A673 (cell line): ENCODE measurements at regions not wholly inside any gene's neighbourhood (a gene's known extent, or its start where the extent isn't known, plus 50 kb on each side); places are given as distances from the start of the nearest gene placed in this dataset.

Source experiments
- BruUV-seq: library from RNA; stranded (reverse); fragments of 400-500 nt; replicated peaks from 2 replicates; lab custom pipeline; 2021; lab: Mats Ljungman, UMichigan
- CTCF ChIA-PET: fragments of 300-600 bp; sonication (Branson Sonifier 250); formaldehyde crosslinking; loops from one replicate; lab custom pipeline; 2022; ENCODE audit warnings: antibody characterized with exemption; lab: Charles Lee
- POLR2A ChIA-PET: fragments of 300-600 bp; sonication (Branson Sonifier 250); formaldehyde crosslinking; loops from one replicate; lab custom pipeline; 2022; ENCODE audit warnings: antibody characterized with exemption; ENCODE audit not compliant: low non-redundant PET; lab: Charles Lee
- DNase-seq: peaks from one replicate; pipeline ENCODE4 v3.0.0-alpha.2; 2015; ENCODE audit warnings: low spot score
- H3K27ac ChIP-seq: fragments of 200-600 bp; sonication (generic); 2 replicates; pipeline ENCODE4 v1.5.1; 2016; ENCODE audit warnings: mixed run types, low read depth, mild to moderate bottlenecking, mixed read lengths, antibody characterized with exemption, low read length; ENCODE audit not compliant: poor library complexity, severe bottlenecking
- H3K27me3 ChIP-seq: fragments of 200-600 bp; sonication (generic); replicated peaks from 2 replicates; pipeline ENCODE4 v1.6.1; 2017; ENCODE audit warnings: mixed run types, low read depth, mild to moderate bottlenecking, mixed read lengths, antibody characterized with exemption, low read length; ENCODE audit not compliant: insufficient read depth, poor library complexity
- H3K36me3 ChIP-seq: fragments of 200-600 bp; sonication (generic); 2 replicates; pipeline ENCODE4 v1.6.1; 2016; ENCODE audit warnings: mixed run types, mild to moderate bottlenecking, mixed read lengths, antibody characterized with exemption, low read length; ENCODE audit not compliant: insufficient read depth, poor library complexity, severe bottlenecking
- H3K4me1 ChIP-seq: fragments of 200-600 bp; sonication (generic); 2 replicates; pipeline ENCODE4 v1.6.1; 2017; ENCODE audit warnings: mixed run types, mild to moderate bottlenecking, mixed read lengths, antibody characterized with exemption, low read length; ENCODE audit not compliant: insufficient read depth, poor library complexity, severe bottlenecking
- H3K4me3 ChIP-seq: fragments of 200-600 bp; sonication (generic); 2 replicates; pipeline ENCODE4 v1.5.1; 2016; ENCODE audit warnings: low read depth, mixed run types, mild to moderate bottlenecking, mixed read lengths, low read length; ENCODE audit not compliant: poor library complexity, severe bottlenecking
- H3K9me3 ChIP-seq: fragments of 200-600 bp; sonication (generic); 2 replicates; pipeline ENCODE4 v1.6.1; 2016; ENCODE audit warnings: mixed run types, low read depth, mild to moderate bottlenecking, mixed read lengths, antibody characterized with exemption, low read length; ENCODE audit not compliant: poor library complexity, severe bottlenecking
- EZH2 ChIP-seq: fragments of 200-600 bp; sonication (generic); IDR thresholded peaks from 2 replicates; pipeline ENCODE4 v1.6.1; 2017; ENCODE audit warnings: borderline replicate concordance, low read depth, mild to moderate bottlenecking, mixed read lengths, antibody characterized with exemption, low read length; ENCODE audit not compliant: poor library complexity, severe bottlenecking
- intact Hi-C: fragments of 100-400 bp; cut with micrococcal nuclease; formaldehyde crosslinking; loops from one replicate; pipeline ENCODE4 v1.10.0; 2022; ENCODE audit not compliant: unreplicated experiment
- TF ChIP-seq, protein P1 (sequence below): fragments of 300-800, 200-600 bp; sonication (generic); conservative IDR thresholded peaks from 2 replicates; pipeline ENCODE4 v1.5.1; 2017; ENCODE audit warnings: low read depth, mild to moderate bottlenecking, antibody characterized with exemption, low read length, moderate library complexity, mixed read lengths

DNA sequence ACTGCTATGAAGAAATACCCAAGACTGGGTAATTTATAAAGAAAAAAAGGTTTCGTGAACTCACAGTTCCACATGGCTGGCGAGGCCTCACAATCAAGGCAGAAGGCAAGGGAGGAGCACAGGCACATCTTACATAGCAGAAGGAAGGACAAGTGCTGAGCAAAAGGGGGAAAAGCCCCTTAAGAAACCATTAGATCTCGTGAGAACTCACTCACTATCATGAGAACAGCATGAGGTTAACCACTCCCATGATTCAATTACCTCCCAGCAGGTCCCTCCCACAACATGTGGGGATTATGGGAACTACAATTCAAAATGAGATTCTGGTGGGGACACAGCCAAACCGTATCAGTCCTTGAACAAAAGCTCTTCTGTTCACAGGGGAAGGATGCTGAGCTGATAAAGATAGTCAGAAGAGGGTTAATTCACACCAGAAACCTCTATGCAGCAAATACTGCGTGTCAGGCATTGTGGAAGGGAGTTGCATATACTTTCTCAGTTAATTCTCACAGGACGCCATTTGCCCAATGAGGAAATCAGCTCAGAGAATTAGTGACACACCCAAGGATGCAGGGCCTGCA, 246.2 kb downstream of the FOXO1 start:
- Histone ChIP-seq H3K27ac (no peak overlapping the region), H3K27me3 (no peaks in the 10 kb centered on the region), H3K4me1 (no peaks in the 10 kb centered on the region), H3K36me3 (no peaks in the 10 kb centered on the region), H3K4me3 (no peak overlapping the region), H3K9me3 (no peaks in the 10 kb centered on the region)
- ChIA-PET POLR2A (no interaction called here), CTCF (no interaction called here)
- peak; percentile 27 for DNase-seq
- TF ChIP-seq EZH2, result no peak
- TF ChIP-seq, protein P1, sequence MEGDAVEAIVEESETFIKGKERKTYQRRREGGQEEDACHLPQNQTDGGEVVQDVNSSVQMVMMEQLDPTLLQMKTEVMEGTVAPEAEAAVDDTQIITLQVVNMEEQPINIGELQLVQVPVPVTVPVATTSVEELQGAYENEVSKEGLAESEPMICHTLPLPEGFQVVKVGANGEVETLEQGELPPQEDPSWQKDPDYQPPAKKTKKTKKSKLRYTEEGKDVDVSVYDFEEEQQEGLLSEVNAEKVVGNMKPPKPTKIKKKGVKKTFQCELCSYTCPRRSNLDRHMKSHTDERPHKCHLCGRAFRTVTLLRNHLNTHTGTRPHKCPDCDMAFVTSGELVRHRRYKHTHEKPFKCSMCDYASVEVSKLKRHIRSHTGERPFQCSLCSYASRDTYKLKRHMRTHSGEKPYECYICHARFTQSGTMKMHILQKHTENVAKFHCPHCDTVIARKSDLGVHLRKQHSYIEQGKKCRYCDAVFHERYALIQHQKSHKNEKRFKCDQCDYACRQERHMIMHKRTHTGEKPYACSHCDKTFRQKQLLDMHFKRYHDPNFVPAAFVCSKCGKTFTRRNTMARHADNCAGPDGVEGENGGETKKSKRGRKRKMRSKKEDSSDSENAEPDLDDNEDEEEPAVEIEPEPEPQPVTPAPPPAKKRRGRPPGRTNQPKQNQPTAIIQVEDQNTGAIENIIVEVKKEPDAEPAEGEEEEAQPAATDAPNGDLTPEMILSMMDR, result no peak
- BruUV-seq, result no TSS peak
- intact Hi-C loops, result no loop called here

DNA sequence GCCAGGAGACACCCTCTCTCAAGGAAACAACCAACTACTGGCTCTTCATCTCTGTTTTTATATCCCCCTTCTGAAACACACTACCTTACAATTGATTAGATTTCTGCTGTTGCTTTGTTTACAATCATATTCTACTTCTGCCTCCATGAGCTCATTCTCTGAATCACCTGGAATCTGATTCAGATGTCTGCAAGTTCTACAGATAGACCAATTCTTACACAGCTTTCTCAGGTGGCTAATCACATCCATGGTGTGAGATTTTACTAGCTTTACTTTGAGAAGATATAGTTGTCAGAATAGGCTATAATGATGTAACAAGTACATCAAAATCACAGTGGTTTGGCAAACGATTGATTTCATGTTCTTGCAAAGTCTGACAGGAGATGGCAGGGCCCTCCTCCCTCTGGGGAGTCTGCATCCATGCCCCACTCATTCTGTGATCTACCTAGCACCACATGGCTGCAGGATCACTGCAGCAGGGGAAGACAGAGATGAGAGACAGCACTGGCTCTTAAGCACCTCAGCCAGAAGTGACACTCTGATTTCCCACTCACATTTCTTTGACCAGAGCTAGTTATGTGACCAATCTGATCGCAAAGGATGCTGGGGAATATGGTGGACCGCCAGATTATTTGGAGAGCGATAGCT, 243.7 kb downstream of the FOXO1 start:
- TF ChIP-seq EZH2, result no peak
- TF ChIP-seq, protein P1, result no peak
- no peaks in the 10 kb centered on the region for H3K9me3 ChIP-seq
- no peak overlapping the region for H3K4me3 ChIP-seq
- no peak for DNase-seq
- no peaks in the 10 kb centered on the region for H3K4me1 ChIP-seq
- H3K27ac ChIP-seq, result no peak overlapping the region
- ChIA-PET POLR2A (no interaction called here), CTCF (no interaction called here)
- H3K27me3 ChIP-seq, result no peaks in the 10 kb centered on the region
- no peaks in the 10 kb centered on the region for H3K36me3 ChIP-seq
- no TSS peak for BruUV-seq
- intact Hi-C loops, result no loop called here

DNA sequence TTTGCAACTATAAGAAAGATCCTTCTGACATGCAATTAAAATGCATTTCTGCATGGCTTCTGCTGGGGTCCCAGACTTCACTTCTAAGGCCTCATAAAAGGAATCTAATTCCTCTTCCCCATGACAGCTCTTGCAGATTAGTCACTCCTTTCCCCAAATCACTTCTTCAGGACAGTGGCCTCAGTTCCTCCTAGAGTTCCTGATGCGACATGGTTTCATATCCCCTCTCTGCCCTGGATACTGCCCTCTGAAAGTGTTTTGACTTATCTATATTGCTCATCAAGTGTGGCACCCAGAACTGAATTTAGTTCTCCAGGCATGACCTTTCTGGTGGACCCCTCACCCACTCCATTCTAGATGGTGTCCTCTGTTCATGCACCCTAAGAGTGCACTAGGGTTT, 238.1 kb downstream of the FOXO1 start:
- no peaks in the 10 kb centered on the region for H3K9me3 ChIP-seq
- no peak overlapping the region for H3K4me3 ChIP-seq
- POLR2A ChIA-PET, result no interaction called here
- H3K27ac ChIP-seq, result no peak overlapping the region
- no peak for DNase-seq
- no TSS peak for BruUV-seq
- H3K27me3 ChIP-seq, result no peaks in the 10 kb centered on the region
- CTCF ChIA-PET, result no interaction called here
- no peaks in the 10 kb centered on the region for H3K36me3 ChIP-seq
- intact Hi-C loops, result no loop called here
- TF ChIP-seq, protein P1, result no peak
- no peak for TF ChIP-seq EZH2
- H3K4me1 ChIP-seq, result no peaks in the 10 kb centered on the region
